ENCODE measurements at regions not wholly inside any gene's neighbourhood (a gene's known extent, or its start where the extent isn't known, plus 50 kb on each side); places are given as distances from the start of the nearest gene placed in this dataset.

DNA sequence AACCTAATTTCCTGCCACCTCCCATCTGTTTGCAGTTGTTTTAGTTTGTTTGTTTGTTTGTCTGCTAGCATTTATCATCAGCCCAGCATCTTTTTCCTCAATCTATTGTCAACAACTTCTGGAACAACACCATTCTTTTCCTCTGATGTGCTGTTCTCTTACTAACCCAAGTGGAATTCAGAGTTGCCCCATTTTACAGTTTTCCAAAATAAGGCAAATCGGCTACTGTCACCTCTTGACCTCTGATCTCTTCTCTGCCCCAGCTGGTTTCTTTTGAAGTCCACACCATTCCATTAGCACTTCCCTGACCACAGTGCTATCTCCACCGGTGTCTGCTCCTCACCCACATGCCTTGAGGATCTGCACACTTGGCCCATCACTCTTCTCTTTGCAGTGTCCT lies 102.4 kb downstream of the EFNB2 start:
- Histone ChIP-seq H3K36me3 (ENCODE audit: control insufficient read depth in 2 of 2, insufficient read depth in 1 of 2, low read length in 2 of 2) (no peaks in the 10 kb centered on the region), H3K9me3 (ENCODE audit: control insufficient read depth, insufficient read depth, low read depth, low read length) (no peaks in the 10 kb centered on the region), H3K4me1 (ENCODE audit: control insufficient read depth, insufficient read depth, low read length) (no peaks in the 10 kb centered on the region), H3K27ac (ENCODE audit: extremely low read depth, low read depth, low read length) (no peak overlapping the region), H3K4me3 (ENCODE audit: low read depth, low read length) (no peak overlapping the region)
- CTCF ChIA-PET = interaction anchor here (0.5 kb wide), 2 partner anchors 35 to 93 kb away, joined by 3 to 4 read pairs; no protein-coding TSS in a partner anchor
- POLR2A ChIA-PET = no interaction called here
- no peak for TF ChIP-seq ZNF830 (tag by site-specific recombination; IDR thresholded peaks at IDR 0.05; ENCODE audit: low read depth)
- TF ChIP-seq ZNF664 (tag by site-specific recombination; IDR thresholded peaks at IDR 0.05) = no peak
- TF ChIP-seq ZNF561 (tag by site-specific recombination; IDR thresholded peaks at IDR 0.05; ENCODE audit: borderline replicate concordance) = no peak
- TF ChIP-seq SP2 (tag by site-specific recombination; IDR thresholded peaks at IDR 0.05) = no peak
- no peak for TF ChIP-seq ZNF366 (tag by site-specific recombination; conservative IDR thresholded peaks at IDR 0.05)
- no peak for TF ChIP-seq ZNF555 (tag by site-specific recombination; conservative IDR thresholded peaks at IDR 0.05)
- TF ChIP-seq, protein P1, sequence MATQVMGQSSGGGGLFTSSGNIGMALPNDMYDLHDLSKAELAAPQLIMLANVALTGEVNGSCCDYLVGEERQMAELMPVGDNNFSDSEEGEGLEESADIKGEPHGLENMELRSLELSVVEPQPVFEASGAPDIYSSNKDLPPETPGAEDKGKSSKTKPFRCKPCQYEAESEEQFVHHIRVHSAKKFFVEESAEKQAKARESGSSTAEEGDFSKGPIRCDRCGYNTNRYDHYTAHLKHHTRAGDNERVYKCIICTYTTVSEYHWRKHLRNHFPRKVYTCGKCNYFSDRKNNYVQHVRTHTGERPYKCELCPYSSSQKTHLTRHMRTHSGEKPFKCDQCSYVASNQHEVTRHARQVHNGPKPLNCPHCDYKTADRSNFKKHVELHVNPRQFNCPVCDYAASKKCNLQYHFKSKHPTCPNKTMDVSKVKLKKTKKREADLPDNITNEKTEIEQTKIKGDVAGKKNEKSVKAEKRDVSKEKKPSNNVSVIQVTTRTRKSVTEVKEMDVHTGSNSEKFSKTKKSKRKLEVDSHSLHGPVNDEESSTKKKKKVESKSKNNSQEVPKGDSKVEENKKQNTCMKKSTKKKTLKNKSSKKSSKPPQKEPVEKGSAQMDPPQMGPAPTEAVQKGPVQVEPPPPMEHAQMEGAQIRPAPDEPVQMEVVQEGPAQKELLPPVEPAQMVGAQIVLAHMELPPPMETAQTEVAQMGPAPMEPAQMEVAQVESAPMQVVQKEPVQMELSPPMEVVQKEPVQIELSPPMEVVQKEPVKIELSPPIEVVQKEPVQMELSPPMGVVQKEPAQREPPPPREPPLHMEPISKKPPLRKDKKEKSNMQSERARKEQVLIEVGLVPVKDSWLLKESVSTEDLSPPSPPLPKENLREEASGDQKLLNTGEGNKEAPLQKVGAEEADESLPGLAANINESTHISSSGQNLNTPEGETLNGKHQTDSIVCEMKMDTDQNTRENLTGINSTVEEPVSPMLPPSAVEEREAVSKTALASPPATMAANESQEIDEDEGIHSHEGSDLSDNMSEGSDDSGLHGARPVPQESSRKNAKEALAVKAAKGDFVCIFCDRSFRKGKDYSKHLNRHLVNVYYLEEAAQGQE (tag by site-specific recombination; IDR thresholded peaks at IDR 0.05) = no peak
- no peak for TF ChIP-seq SP3 (tag by site-specific recombination; IDR thresholded peaks at IDR 0.05)
- no peak for TF ChIP-seq KLF7 (tag by site-specific recombination; IDR thresholded peaks at IDR 0.05; ENCODE audit: borderline replicate concordance)
- no peak for TF ChIP-seq ZNF341 (tag by site-specific recombination; IDR thresholded peaks at IDR 0.05; ENCODE audit: low read depth)
- TF ChIP-seq, protein P2, sequence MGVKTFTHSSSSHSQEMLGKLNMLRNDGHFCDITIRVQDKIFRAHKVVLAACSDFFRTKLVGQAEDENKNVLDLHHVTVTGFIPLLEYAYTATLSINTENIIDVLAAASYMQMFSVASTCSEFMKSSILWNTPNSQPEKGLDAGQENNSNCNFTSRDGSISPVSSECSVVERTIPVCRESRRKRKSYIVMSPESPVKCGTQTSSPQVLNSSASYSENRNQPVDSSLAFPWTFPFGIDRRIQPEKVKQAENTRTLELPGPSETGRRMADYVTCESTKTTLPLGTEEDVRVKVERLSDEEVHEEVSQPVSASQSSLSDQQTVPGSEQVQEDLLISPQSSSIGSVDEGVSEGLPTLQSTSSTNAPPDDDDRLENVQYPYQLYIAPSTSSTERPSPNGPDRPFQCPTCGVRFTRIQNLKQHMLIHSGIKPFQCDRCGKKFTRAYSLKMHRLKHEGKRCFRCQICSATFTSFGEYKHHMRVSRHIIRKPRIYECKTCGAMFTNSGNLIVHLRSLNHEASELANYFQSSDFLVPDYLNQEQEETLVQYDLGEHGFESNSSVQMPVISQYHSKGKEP (tag by site-specific recombination; IDR thresholded peaks at IDR 0.05) = no peak
- TF ChIP-seq, protein P3, sequence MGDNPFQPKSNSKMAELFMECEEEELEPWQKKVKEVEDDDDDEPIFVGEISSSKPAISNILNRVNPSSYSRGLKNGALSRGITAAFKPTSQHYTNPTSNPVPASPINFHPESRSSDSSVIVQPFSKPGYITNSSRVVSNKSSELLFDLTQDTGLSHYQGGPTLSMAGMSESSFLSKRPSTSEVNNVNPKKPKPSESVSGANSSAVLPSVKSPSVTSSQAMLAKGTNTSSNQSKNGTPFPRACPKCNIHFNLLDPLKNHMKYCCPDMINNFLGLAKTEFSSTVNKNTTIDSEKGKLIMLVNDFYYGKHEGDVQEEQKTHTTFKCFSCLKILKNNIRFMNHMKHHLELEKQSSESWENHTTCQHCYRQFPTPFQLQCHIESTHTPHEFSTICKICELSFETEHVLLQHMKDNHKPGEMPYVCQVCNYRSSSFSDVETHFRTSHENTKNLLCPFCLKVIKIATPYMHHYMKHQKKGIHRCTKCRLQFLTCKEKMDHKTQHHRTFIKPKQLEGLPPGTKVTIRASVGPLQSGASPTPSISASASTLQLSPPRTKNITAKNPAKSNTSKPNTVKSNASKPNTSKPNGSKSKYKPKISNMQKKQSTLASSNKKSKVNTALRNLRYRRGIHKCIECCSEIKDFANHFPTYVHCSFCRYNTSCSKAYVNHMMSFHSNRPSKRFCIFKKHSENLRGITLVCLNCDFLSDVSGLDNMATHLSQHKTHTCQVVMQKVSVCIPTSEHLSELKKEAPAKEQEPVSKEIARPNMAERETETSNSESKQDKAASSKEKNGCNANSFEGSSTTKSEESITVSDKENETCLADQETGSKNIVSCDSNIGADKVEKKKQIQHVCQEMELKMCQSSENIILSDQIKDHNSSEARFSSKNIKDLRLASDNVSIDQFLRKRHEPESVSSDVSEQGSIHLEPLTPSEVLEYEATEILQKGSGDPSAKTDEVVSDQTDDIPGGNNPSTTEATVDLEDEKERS (tag by site-specific recombination; IDR thresholded peaks at IDR 0.05) = no peak
- no peak for TF ChIP-seq ZNF660 (tag by site-specific recombination; IDR thresholded peaks at IDR 0.05)
- TF ChIP-seq ZNF354C (tag by site-specific recombination; IDR thresholded peaks at IDR 0.05; ENCODE audit: borderline replicate concordance, low read depth) = no peak
- TF ChIP-seq HOXC10 (CRISPR knock-in tag; IDR thresholded peaks at IDR 0.05) = no peak

DNA sequence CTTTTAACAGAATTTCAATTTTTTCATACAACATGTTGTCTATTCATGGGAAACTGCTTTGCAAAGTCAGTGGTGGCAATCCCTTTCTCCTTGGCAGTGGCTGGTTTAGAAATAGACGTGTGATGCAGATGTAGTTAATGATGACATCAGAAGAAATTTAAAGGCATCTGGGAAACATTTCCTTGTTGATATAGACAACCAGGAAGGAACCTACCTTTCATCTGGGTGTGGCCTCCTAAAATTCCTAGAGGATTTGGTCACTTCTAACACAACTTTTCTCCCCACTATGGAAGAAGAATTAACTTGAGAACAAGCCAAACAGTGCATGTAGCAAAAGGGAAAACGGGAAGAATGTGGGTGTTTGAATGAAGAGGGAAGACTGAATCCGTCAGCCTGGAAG lies 102.8 kb downstream of the EFNB2 start:
- CTCF ChIA-PET = interaction anchor here (0.5 kb wide), 1 partner anchor 92 kb away, joined by 4 read pairs; no protein-coding TSS in a partner anchor
- POLR2A ChIA-PET = no interaction called here
- Histone ChIP-seq H3K4me1 (ENCODE audit: control insufficient read depth, insufficient read depth, low read length) (no peaks in the 10 kb centered on the region), H3K4me3 (ENCODE audit: low read depth, low read length) (no peak overlapping the region), H3K9me3 (ENCODE audit: control insufficient read depth, insufficient read depth, low read depth, low read length) (no peaks in the 10 kb centered on the region), H3K27ac (ENCODE audit: extremely low read depth, low read depth, low read length) (no peak overlapping the region), H3K36me3 (ENCODE audit: control insufficient read depth in 2 of 2, insufficient read depth in 1 of 2, low read length in 2 of 2) (no peaks in the 10 kb centered on the region)
- no peak for TF ChIP-seq ZNF610 (tag by site-specific recombination; IDR thresholded peaks at IDR 0.05; ENCODE audit: borderline replicate concordance)
- TF ChIP-seq, protein P4, sequence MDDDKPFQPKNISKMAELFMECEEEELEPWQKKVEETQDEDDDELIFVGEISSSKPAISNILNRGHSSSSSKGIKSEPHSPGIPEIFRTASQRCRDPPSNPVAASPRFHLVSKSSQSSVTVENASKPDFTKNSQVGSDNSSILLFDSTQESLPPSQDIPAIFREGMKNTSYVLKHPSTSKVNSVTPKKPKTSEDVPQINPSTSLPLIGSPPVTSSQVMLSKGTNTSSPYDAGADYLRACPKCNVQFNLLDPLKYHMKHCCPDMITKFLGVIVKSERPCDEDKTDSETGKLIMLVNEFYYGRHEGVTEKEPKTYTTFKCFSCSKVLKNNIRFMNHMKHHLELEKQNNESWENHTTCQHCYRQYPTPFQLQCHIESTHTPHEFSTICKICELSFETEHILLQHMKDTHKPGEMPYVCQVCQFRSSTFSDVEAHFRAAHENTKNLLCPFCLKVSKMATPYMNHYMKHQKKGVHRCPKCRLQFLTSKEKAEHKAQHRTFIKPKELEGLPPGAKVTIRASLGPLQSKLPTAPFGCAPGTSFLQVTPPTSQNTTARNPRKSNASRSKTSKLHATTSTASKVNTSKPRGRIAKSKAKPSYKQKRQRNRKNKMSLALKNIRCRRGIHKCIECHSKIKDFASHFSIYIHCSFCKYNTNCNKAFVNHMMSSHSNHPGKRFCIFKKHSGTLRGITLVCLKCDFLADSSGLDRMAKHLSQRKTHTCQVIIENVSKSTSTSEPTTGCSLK (tag by site-specific recombination; IDR thresholded peaks at IDR 0.05) = no peak
- TF ChIP-seq, protein P5, sequence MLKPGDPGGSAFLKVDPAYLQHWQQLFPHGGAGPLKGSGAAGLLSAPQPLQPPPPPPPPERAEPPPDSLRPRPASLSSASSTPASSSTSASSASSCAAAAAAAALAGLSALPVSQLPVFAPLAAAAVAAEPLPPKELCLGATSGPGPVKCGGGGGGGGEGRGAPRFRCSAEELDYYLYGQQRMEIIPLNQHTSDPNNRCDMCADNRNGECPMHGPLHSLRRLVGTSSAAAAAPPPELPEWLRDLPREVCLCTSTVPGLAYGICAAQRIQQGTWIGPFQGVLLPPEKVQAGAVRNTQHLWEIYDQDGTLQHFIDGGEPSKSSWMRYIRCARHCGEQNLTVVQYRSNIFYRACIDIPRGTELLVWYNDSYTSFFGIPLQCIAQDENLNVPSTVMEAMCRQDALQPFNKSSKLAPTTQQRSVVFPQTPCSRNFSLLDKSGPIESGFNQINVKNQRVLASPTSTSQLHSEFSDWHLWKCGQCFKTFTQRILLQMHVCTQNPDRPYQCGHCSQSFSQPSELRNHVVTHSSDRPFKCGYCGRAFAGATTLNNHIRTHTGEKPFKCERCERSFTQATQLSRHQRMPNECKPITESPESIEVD (tag by site-specific recombination; IDR thresholded peaks at IDR 0.05) = no peak
